HFFc6 (cell line): ENCODE measurements at regions not wholly inside any gene's neighbourhood (a gene's known extent, or its start where the extent isn't known, plus 50 kb on each side); places are given as distances from the start of the nearest gene placed in this dataset.

Experiments used
- DNase-seq: peaks from one replicate; pipeline ENCODE4 v3.0.0-alpha.2; 2018
- H3K27ac Mint-ChIP-seq: 2 replicates; pipeline ENCODE4 v1.8.0; 2020; ENCODE audit warnings: mild to moderate bottlenecking, mixed read lengths
- H3K27me3 Mint-ChIP-seq: 2 replicates; pipeline ENCODE4 v1.8.0; 2021; ENCODE audit warnings: mild to moderate bottlenecking, moderate library complexity, mixed read lengths; ENCODE audit not compliant: insufficient read depth
- H3K36me3 Mint-ChIP-seq: 2 replicates; pipeline ENCODE4 v1.8.0; 2021; ENCODE audit warnings: low read depth, mixed read lengths
- H3K4me1 Mint-ChIP-seq: 2 replicates; pipeline ENCODE4 v1.8.0; 2020; ENCODE audit warnings: low read depth, mixed read lengths
- H3K4me3 Mint-ChIP-seq: 2 replicates; pipeline ENCODE4 v1.8.0; 2020; ENCODE audit warnings: mild to moderate bottlenecking, moderate library complexity, mixed read lengths
- H3K9me3 Mint-ChIP-seq: 2 replicates; pipeline ENCODE4 v1.8.0; 2020; ENCODE audit warnings: mild to moderate bottlenecking, mixed read lengths
- TF ChIP-seq, protein P1 (sequence below): fragments of 200-600 bp; sonication (generic); IDR thresholded peaks from 2 replicates; pipeline ENCODE4 v1.5.0; 2021; ENCODE audit warnings: antibody characterized with exemption, mild to moderate bottlenecking

DNA sequence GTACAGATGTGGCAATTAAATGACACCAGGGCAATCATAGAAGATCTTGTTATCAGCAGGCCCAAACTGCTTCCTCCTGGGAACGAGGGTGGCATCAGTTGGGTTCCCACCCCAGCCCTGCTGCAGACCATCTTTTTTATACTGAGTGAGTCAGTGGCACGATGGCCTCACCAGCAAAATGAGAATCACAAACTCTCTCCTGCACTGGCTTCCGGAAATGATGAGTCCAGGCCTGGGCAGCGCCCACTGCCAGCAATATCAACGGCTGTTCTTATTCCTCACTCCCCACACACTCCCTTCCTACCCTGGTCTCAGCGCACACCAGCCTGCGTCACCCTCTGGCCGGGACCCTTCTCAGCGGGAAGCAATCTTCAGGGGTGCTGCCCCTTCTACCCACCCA is 340.3 kb downstream of the FOXL1 start:
- no peak overlapping the region for H3K4me3 Mint-ChIP-seq
- H3K36me3 Mint-ChIP-seq: peaks cover 21% of the 10 kb centered on the region
- H3K4me1 Mint-ChIP-seq: peaks cover 29% of the 10 kb centered on the region; the same call in 1 of the 2 replicates
- peaks cover 34% of the 10 kb centered on the region for H3K27me3 Mint-ChIP-seq
- peak overlapping the region; percentile 34; the same call in 1 of the 2 replicates for H3K27ac Mint-ChIP-seq
- no peak for DNase-seq
- TF ChIP-seq, protein P1, sequence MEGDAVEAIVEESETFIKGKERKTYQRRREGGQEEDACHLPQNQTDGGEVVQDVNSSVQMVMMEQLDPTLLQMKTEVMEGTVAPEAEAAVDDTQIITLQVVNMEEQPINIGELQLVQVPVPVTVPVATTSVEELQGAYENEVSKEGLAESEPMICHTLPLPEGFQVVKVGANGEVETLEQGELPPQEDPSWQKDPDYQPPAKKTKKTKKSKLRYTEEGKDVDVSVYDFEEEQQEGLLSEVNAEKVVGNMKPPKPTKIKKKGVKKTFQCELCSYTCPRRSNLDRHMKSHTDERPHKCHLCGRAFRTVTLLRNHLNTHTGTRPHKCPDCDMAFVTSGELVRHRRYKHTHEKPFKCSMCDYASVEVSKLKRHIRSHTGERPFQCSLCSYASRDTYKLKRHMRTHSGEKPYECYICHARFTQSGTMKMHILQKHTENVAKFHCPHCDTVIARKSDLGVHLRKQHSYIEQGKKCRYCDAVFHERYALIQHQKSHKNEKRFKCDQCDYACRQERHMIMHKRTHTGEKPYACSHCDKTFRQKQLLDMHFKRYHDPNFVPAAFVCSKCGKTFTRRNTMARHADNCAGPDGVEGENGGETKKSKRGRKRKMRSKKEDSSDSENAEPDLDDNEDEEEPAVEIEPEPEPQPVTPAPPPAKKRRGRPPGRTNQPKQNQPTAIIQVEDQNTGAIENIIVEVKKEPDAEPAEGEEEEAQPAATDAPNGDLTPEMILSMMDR: no peak
- peaks cover 20% of the 10 kb centered on the region for H3K9me3 Mint-ChIP-seq

- Mint-ChIP-seq H3K27ac (peak overlapping the region; percentile 34; the same call in 1 of the 2 replicates), H3K4me3 (no peak overlapping the region), H3K36me3 (peaks cover 21% of the 10 kb centered on the region), H3K9me3 (peaks cover 20% of the 10 kb centered on the region), H3K4me1 (peaks cover 34% of the 10 kb centered on the region; the same call in 1 of the 2 replicates), H3K27me3 (peaks cover 34% of the 10 kb centered on the region)
- DNase-seq: no peak
- TF ChIP-seq, protein P1: no peak
Observed at GRCh38 chr16:86919078-86919477, 340.7 kb downstream of the FOXL1 start.

DNA sequence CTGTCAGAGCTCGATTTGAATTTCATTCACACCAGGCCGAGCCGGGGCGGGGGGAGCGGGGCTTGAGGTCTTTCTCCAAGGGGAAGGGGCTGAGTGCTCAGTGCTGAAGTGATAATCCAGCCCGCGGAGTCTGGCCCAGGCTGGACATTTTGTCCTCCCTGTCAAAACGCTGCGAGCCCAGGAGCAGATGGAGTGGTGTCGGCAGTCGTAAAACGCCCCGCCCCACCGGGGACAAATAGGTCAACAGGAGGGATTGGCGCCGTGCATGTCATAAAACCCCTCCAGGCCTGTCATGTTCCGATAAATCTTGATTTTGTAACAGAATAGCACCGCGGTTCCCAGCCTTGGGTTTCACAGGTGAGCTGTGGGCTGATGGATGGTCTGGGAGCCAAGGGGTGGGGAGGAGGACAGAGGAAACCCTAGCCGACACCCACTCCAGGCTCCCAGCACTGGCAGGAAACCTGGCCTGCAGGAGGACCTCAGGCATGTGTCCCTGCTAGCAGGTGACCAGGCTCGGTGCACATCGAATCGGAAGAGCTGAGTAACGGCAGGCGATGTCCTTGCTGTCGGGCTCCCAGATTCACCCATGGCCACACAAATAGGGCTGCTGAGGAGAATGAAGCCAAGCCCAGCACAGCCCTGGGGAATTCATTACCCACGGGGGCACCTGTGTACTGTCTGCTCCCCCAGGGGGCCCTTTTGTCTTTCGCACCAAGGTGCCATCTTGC is 341.4 kb downstream of the FOXL1 start:
- H3K27me3 Mint-ChIP-seq: peaks cover 33% of the 10 kb centered on the region
- peaks cover 21% of the 10 kb centered on the region for H3K36me3 Mint-ChIP-seq
- peaks cover 20% of the 10 kb centered on the region for H3K9me3 Mint-ChIP-seq
- no peak for DNase-seq
- H3K4me3 Mint-ChIP-seq: no peak overlapping the region
- no peak overlapping the region for H3K27ac Mint-ChIP-seq
- TF ChIP-seq, protein P1: no peak
- H3K4me1 Mint-ChIP-seq: peaks cover 38% of the 10 kb centered on the region

GRCh38 chr16:86921289-86921688 is 342.9 kb downstream of the FOXL1 start:
- no peak overlapping the region for H3K27ac Mint-ChIP-seq
- peaks cover 38% of the 10 kb centered on the region for H3K4me1 Mint-ChIP-seq
- peaks cover 21% of the 10 kb centered on the region for H3K36me3 Mint-ChIP-seq
- H3K27me3 Mint-ChIP-seq: peaks cover 29% of the 10 kb centered on the region
- TF ChIP-seq, protein P1: no peak
- DNase-seq: no peak
- no peak overlapping the region for H3K4me3 Mint-ChIP-seq
- H3K9me3 Mint-ChIP-seq: peaks cover 20% of the 10 kb centered on the region

- no peak overlapping the region for H3K4me3 Mint-ChIP-seq
- peaks cover 21% of the 10 kb centered on the region for H3K36me3 Mint-ChIP-seq
- no peak for DNase-seq
- H3K4me1 Mint-ChIP-seq: peaks cover 38% of the 10 kb centered on the region
- peaks cover 20% of the 10 kb centered on the region for H3K9me3 Mint-ChIP-seq
- TF ChIP-seq, protein P1: no peak
- H3K27ac Mint-ChIP-seq: no peak overlapping the region
- H3K27me3 Mint-ChIP-seq: peaks cover 32% of the 10 kb centered on the region
Observed at GRCh38 chr16:86922311-86922710, 344.0 kb downstream of the FOXL1 start.
